ENCODE measurements at regions not wholly inside any gene's neighbourhood (a gene's known extent, or its start where the extent isn't known, plus 50 kb on each side); places are given as distances from the start of the nearest gene placed in this dataset.

GRCh38 chr1:218135371-218135770 is 149.7 kb upstream of the RRP15 start:
- no peak overlapping the region for H3K27ac ChIP-seq (ENCODE audit: low read depth, low read length)
- DNase-seq, result no peak
- H3K36me3 ChIP-seq (ENCODE audit: control insufficient read depth, insufficient read depth, low read length), result no peaks in the 10 kb centered on the region
- no peaks in the 10 kb centered on the region for H3K36me3 Mint-ChIP-seq (ENCODE audit: low read depth)
- TF ChIP-seq, protein P1, sequence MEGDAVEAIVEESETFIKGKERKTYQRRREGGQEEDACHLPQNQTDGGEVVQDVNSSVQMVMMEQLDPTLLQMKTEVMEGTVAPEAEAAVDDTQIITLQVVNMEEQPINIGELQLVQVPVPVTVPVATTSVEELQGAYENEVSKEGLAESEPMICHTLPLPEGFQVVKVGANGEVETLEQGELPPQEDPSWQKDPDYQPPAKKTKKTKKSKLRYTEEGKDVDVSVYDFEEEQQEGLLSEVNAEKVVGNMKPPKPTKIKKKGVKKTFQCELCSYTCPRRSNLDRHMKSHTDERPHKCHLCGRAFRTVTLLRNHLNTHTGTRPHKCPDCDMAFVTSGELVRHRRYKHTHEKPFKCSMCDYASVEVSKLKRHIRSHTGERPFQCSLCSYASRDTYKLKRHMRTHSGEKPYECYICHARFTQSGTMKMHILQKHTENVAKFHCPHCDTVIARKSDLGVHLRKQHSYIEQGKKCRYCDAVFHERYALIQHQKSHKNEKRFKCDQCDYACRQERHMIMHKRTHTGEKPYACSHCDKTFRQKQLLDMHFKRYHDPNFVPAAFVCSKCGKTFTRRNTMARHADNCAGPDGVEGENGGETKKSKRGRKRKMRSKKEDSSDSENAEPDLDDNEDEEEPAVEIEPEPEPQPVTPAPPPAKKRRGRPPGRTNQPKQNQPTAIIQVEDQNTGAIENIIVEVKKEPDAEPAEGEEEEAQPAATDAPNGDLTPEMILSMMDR (conservative IDR thresholded peaks at IDR 0.05), result no peak
- 91 to 94% methylated on average over 3 to 6 of the region's 6 CpGs for WGBS, 2 experiments (ENCODE audit: insufficient coverage in 1 of 2, insufficient read length in 1 of 2)
- H3K4me1 ChIP-seq (ENCODE audit: control insufficient read depth, insufficient read depth, low read length), result no peaks in the 10 kb centered on the region
- no peak overlapping the region for H3K4me3 Mint-ChIP-seq
- no peaks in the 10 kb centered on the region for H3K27me3 ChIP-seq (ENCODE audit: control insufficient read depth, insufficient read depth, low read length, poor library complexity, severe bottlenecking)
- H3K9me3 ChIP-seq (ENCODE audit: control insufficient read depth, low read length), result no peaks in the 10 kb centered on the region
- H3K27me3 Mint-ChIP-seq (ENCODE audit: insufficient read depth), result no peaks in the 10 kb centered on the region
- no peaks in the 10 kb centered on the region for H3K4me1 Mint-ChIP-seq
- no peak overlapping the region for H3K4me3 ChIP-seq (ENCODE audit: low read length)
- H3K9me3 Mint-ChIP-seq, result no peaks in the 10 kb centered on the region
- no peak overlapping the region for H3K9ac ChIP-seq (ENCODE audit: extremely low read depth, low read length, poor library complexity, severe bottlenecking)
- no peak overlapping the region for H3K27ac Mint-ChIP-seq

- H3K36me3 ChIP-seq (ENCODE audit: control insufficient read depth, insufficient read depth, low read length), result no peaks in the 10 kb centered on the region
- no peak for DNase-seq
- no peaks in the 10 kb centered on the region for H3K4me1 ChIP-seq (ENCODE audit: control insufficient read depth, insufficient read depth, low read length)
- H3K9me3 ChIP-seq (ENCODE audit: control insufficient read depth, low read length), result no peaks in the 10 kb centered on the region
- Mint-ChIP-seq H3K9me3 (no peaks in the 10 kb centered on the region), H3K36me3 (ENCODE audit: low read depth) (no peaks in the 10 kb centered on the region), H3K4me3 (no peak overlapping the region), H3K4me1 (no peaks in the 10 kb centered on the region), H3K27ac (no peak overlapping the region), H3K27me3 (ENCODE audit: insufficient read depth) (no peaks in the 10 kb centered on the region)
- no peak overlapping the region for H3K4me3 ChIP-seq (ENCODE audit: low read length)
- TF ChIP-seq, protein P1 (conservative IDR thresholded peaks at IDR 0.05), result no peak
- 90 to 94% methylated on average over 2 to 4 of the region's 4 CpGs for WGBS, 2 experiments (ENCODE audit: insufficient coverage in 1 of 2, insufficient read length in 1 of 2)
- H3K27ac ChIP-seq (ENCODE audit: low read depth, low read length), result no peak overlapping the region
- H3K9ac ChIP-seq (ENCODE audit: extremely low read depth, low read length, poor library complexity, severe bottlenecking), result no peak overlapping the region
- no peaks in the 10 kb centered on the region for H3K27me3 ChIP-seq (ENCODE audit: control insufficient read depth, insufficient read depth, low read length, poor library complexity, severe bottlenecking)
Measured at GRCh38 chr1:218139761-218140160, 145.3 kb upstream of the RRP15 start.

DNA sequence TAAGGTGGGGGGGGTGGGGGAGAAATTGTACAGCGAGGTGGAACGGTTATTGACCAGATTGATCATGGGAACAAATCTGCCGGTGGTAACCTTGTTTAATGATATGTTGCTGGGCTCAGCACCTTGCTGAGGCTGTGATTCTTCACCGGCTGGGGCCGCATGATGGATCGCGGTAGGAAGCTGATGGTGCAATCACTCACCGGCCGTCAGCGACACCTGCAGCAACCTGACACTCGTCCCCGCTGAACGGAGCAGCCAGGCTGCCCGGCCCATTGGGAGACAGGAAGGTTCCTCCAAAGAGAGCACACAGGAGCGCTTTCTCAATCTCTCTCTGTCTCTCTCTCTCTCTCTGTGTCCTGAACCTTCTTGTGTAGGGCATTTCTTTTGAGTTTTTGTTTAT is 128.5 kb upstream of the RRP15 start:
- Histone ChIP-seq H3K4me1 (ENCODE audit: control insufficient read depth, insufficient read depth, low read length) (peaks cover 11% of the 10 kb centered on the region), H3K27me3 (ENCODE audit: control insufficient read depth, insufficient read depth, low read length, poor library complexity, severe bottlenecking) (no peaks in the 10 kb centered on the region), H3K4me3 (ENCODE audit: low read length) (no peak overlapping the region), H3K9ac (ENCODE audit: extremely low read depth, low read length, poor library complexity, severe bottlenecking) (no peak overlapping the region), H3K27ac (ENCODE audit: low read depth, low read length) (no peak overlapping the region), H3K36me3 (ENCODE audit: control insufficient read depth, insufficient read depth, low read length) (no peaks in the 10 kb centered on the region), H3K9me3 (ENCODE audit: control insufficient read depth, low read length) (no peaks in the 10 kb centered on the region)
- Mint-ChIP-seq H3K4me1 (peaks cover 18% of the 10 kb centered on the region), H3K4me3 (no peak overlapping the region), H3K9me3 (no peaks in the 10 kb centered on the region), H3K27me3 (ENCODE audit: insufficient read depth) (peaks cover 32% of the 10 kb centered on the region), H3K36me3 (ENCODE audit: low read depth) (no peaks in the 10 kb centered on the region), H3K27ac (no peak overlapping the region)
- 4 to 9% methylated on average over 5 to 15 of the region's 15 CpGs for WGBS, 2 experiments (ENCODE audit: insufficient coverage in 1 of 2, insufficient read length in 1 of 2)
- TF ChIP-seq, protein P1 (conservative IDR thresholded peaks at IDR 0.05), result peak; percentile 34
- DNase-seq, result peak; percentile 91

Measured in endodermal cell (in vitro differentiated cells).